SU-DHL-6 (cell line): ENCODE measurements at regions not wholly inside any gene's neighbourhood (a gene's known extent, or its start where the extent isn't known, plus 50 kb on each side); places are given as distances from the start of the nearest gene placed in this dataset.

ENCODE experiments used
- CTCF ChIP-seq: fragments of 200-600 bp; sonication (generic); IDR thresholded peaks from one replicate; pipeline ENCODE4 v1.5.1; 2017; ENCODE audit warnings: antibody characterized with exemption, mild to moderate bottlenecking, low read length, moderate library complexity; ENCODE audit not compliant: insufficient read depth, poor library complexity, severe bottlenecking
- EZH2phosphoT487 ChIP-seq: fragments of 200-600 bp; sonication (generic), shearing (Covaris generic); conservative IDR thresholded peaks from 2 replicates; pipeline ENCODE4 v1.6.1; 2018; ENCODE audit warnings: mild to moderate bottlenecking, antibody characterized with exemption, low read length, moderate library complexity, mixed read lengths

- TF ChIP-seq CTCF (no peak), EZH2phosphoT487 (no peak)
Observed at GRCh38 chr2:105671156-105671555, 73.6 kb upstream of the NCK2 start.
